Mammary epithelial cell (primary cell): ENCODE measurements at regions not wholly inside any gene's neighbourhood (a gene's known extent, or its start where the extent isn't known, plus 50 kb on each side); places are given as distances from the start of the nearest gene placed in this dataset.

Source experiments
- CTCF ChIP-seq, 2 donors: IDR thresholded peaks in 1 of 2; conservative IDR thresholded peaks in 1 of 2; 2 replicates each; pipeline ENCODE4 v1.5.1; 2011 to 2012; ENCODE audit warnings: inconsistent platforms in 2 of 2, low read length in 2 of 2, mild to moderate bottlenecking in 2 of 2, control low read depth in 1 of 2, low read depth in 1 of 2; ENCODE audit not compliant: insufficient read depth in 1 of 2; ENCODE audit errors: extremely low read depth in 1 of 2
- EZH2 ChIP-seq: IDR thresholded peaks from 2 replicates; pipeline ENCODE4 v1.6.1; 2012; ENCODE audit warnings: low read length, inconsistent platforms, borderline replicate concordance

- no peak for TF ChIP-seq CTCF (conservative IDR thresholded peaks at IDR 0.05 in 1 of 2, IDR thresholded peaks at IDR 0.05 in 1 of 2; ENCODE audit: extremely low read depth in 1 of 2, insufficient read depth in 1 of 2, low read depth in 1 of 2, low read length in 2 of 2)
- no peak for TF ChIP-seq EZH2
Measured at GRCh38 chr12:75765170-75766059, 254.0 kb upstream of the KRR1 start.
